Heart left ventricle (tissue), 13 donors: ENCODE measurements at regions not wholly inside any gene's neighbourhood (a gene's known extent, or its start where the extent isn't known, plus 50 kb on each side); places are given as distances from the start of the nearest gene placed in this dataset.
"Not testable (repeated sequence)": the region's sequence is repeated elsewhere in the genome, so short reads cannot be mapped to it uniquely, and the experiment has no call there.

Experiments used
- CTCF ChIP-seq, 12 donors: fragments of 200-600 bp; sonication (generic) in 4 of 12; IDR thresholded peaks; one replicate each; pipeline versions ENCODE4 v1.5.0 to v1.8.0; 2018 to 2022; ENCODE audit warnings: antibody characterized with exemption in 12 of 12, mild to moderate bottlenecking in 5 of 12
- POLR2A ChIP-seq, 2 donors: fragments of 450-650 bp; IDR thresholded peaks; one replicate each; pipeline ENCODE4 v1.6.1; 2017; ENCODE audit warnings: antibody characterized with exemption in 2 of 2, mild to moderate bottlenecking in 2 of 2, moderate library complexity in 2 of 2
- donor health status: ischemic (EF 13 %, LVEDD 7.1; RV severe dilation, severe dysfunction).
- donor health status: DM: no; HTN: yes; CAD: no.
- donor health status: DM: no; HTN: no; CAD: no.
- donor health status: ischemic (EF 25% LVEDD 6.9; RV normal size, moderate dysfunction).
- donor health status: ischemic (EF 25% LVEDD 5.7; RV mildly dilated, moderate dysfunction).
- donor health status: ischemic (EF 35%, LVEDD 5.7; RV mildly dilated, moderate dysfunction).
- donor health status: nonischemic (EF 11% LVEDD 7.7; RV severe dilation, severe dysfunction).
- donor health status: DM: yes; HTN: yes; CAD: no.
- donor health status: PGD.
- donor health status: ischemic (EF 29% LVEDD 5.4; RV normal size, mild dysfunction).
- donor health status: nonischemic (EF 23%, LVEDD 6.1; RV moderate dilation, normal function).

GRCh38 chr2:87683961-87684360, 63.9 kb upstream of the PLGLB2 start:
- TF ChIP-seq CTCF, POLR2A (IDR thresholded peaks at IDR 0.05): not testable (repeated sequence)
